HG03175 (cell line): ENCODE measurements at regions not wholly inside any gene's neighbourhood (a gene's known extent, or its start where the extent isn't known, plus 50 kb on each side); places are given as distances from the start of the nearest gene placed in this dataset.

Source experiments
- ATAC-seq: cut with Tn5 transposase; IDR thresholded peaks from one replicate; pipeline ENCODE4 v1.9.1; 2021; ENCODE audit warnings: mild to moderate bottlenecking, moderate library complexity; ENCODE audit not compliant: unreplicated experiment

- ATAC-seq = no peak
Measured at GRCh38 chr2:238731961-238732360, 115.9 kb upstream of the TWIST2 start.

GRCh38 chr2:238738917-238739316, 109.0 kb upstream of the TWIST2 start:
- ATAC-seq = no peak

GRCh38 chr2:238739668-238740067, 108.2 kb upstream of the TWIST2 start:
- no peak for ATAC-seq

GRCh38 chr2:238741277-238741676, 106.6 kb upstream of the TWIST2 start:
- ATAC-seq = no peak

- no peak for ATAC-seq
Measured at GRCh38 chr2:238742066-238742465, 105.8 kb upstream of the TWIST2 start.

GRCh38 chr2:238742664-238743063, 105.2 kb upstream of the TWIST2 start:
- ATAC-seq = no peak

GRCh38 chr2:238743243-238744065, 104.4 kb upstream of the TWIST2 start:
- no peak for ATAC-seq

- ATAC-seq = no peak
Measured at GRCh38 chr2:238744951-238745350, 102.9 kb upstream of the TWIST2 start.

GRCh38 chr2:238745997-238746396, 101.9 kb upstream of the TWIST2 start:
- no peak for ATAC-seq

GRCh38 chr2:238747114-238747513, 100.8 kb upstream of the TWIST2 start:
- ATAC-seq = no peak

GRCh38 chr2:238747557-238747956, 100.3 kb upstream of the TWIST2 start:
- ATAC-seq = no peak

- ATAC-seq = no peak
Measured at GRCh38 chr2:238750212-238750904, 97.5 kb upstream of the TWIST2 start.

GRCh38 chr2:238754259-238754658, 93.6 kb upstream of the TWIST2 start:
- ATAC-seq = no peak

GRCh38 chr2:238761868-238762267, 86.0 kb upstream of the TWIST2 start:
- ATAC-seq = no peak

GRCh38 chr2:238763471-238763995, 84.4 kb upstream of the TWIST2 start:
- ATAC-seq = no peak

- no peak for ATAC-seq
Measured at GRCh38 chr2:238765590-238765989, 82.3 kb upstream of the TWIST2 start.

GRCh38 chr2:238771218-238771617, 76.7 kb upstream of the TWIST2 start:
- ATAC-seq = no peak

GRCh38 chr2:238771639-238772038, 76.2 kb upstream of the TWIST2 start:
- ATAC-seq = no peak

- no peak for ATAC-seq
Measured at GRCh38 chr2:238772635-238773297, 75.1 kb upstream of the TWIST2 start.

GRCh38 chr2:238773472-238773871, 74.4 kb upstream of the TWIST2 start:
- ATAC-seq = no peak

GRCh38 chr2:238774071-238774470, 73.8 kb upstream of the TWIST2 start:
- ATAC-seq = no peak
